GM13976 (cell line): ENCODE measurements at regions not wholly inside any gene's neighbourhood (a gene's known extent, or its start where the extent isn't known, plus 50 kb on each side); places are given as distances from the start of the nearest gene placed in this dataset.

Experiments used
- DNase-seq: peaks from one replicate; pipeline ENCODE4 v3.0.0; 2012; ENCODE audit warnings: low spot score
- in situ Hi-C: fragments of 300-500 bp; cut with MboI; formaldehyde crosslinking; loops from one replicate; pipeline ENCODE4 v1.12.0; 2022; ENCODE audit warnings: low sequenced_read_pairs, mixed read lengths, inconsistent platforms; ENCODE audit not compliant: unreplicated experiment
- TF ChIP-seq, protein P1 (sequence below): IDR thresholded peaks from 2 replicates; pipeline ENCODE4 v1.5.1; 2012; ENCODE audit warnings: borderline replicate concordance, mild to moderate bottlenecking; ENCODE audit not compliant: insufficient read depth; ENCODE audit errors: extremely low read depth, missing control alignments, control extremely low read depth

DNA sequence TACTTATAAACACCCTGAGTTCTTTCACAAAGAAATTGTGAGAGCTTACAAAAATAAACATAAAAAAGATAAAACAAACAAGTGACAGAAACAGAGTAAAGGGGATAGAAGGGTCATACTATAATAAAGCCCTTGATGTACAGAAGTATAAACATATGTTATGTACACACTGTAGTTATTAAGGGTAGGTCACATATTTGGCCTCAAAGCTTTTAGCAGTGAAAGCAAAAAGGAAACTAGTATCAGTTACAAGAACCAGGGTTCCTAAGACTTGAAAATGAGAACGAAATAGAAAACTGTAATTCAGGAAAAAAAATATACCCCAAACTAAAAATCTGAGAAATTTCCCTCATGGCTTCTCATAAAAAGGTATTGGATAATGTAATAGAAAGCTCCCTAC is 380.6 kb downstream of the HDGFL1 start:
- no peak for DNase-seq
- TF ChIP-seq, protein P1, sequence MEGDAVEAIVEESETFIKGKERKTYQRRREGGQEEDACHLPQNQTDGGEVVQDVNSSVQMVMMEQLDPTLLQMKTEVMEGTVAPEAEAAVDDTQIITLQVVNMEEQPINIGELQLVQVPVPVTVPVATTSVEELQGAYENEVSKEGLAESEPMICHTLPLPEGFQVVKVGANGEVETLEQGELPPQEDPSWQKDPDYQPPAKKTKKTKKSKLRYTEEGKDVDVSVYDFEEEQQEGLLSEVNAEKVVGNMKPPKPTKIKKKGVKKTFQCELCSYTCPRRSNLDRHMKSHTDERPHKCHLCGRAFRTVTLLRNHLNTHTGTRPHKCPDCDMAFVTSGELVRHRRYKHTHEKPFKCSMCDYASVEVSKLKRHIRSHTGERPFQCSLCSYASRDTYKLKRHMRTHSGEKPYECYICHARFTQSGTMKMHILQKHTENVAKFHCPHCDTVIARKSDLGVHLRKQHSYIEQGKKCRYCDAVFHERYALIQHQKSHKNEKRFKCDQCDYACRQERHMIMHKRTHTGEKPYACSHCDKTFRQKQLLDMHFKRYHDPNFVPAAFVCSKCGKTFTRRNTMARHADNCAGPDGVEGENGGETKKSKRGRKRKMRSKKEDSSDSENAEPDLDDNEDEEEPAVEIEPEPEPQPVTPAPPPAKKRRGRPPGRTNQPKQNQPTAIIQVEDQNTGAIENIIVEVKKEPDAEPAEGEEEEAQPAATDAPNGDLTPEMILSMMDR: no peak
- in situ Hi-C loops: no loop called here

DNA sequence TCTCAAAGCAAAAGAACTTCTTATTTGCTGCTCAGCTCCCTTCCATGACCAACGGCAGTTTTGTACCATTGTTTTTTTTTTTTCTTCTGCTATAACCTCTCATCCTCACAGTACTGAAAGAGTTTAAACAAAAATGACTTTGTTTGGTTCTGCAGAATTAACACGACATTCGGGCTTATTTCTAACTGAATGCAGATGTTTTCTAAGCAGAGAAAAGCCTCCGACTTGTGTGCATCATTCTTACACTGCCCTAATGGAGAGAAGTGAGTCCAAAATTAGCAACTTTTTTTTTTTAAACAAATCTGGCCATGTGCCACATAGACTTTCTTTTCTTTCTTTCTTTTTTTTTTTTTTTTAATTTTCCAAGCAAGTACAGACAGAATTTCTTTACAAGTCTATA is 382.7 kb downstream of the HDGFL1 start:
- in situ Hi-C loops: no loop called here
- TF ChIP-seq, protein P1: no peak

DNA sequence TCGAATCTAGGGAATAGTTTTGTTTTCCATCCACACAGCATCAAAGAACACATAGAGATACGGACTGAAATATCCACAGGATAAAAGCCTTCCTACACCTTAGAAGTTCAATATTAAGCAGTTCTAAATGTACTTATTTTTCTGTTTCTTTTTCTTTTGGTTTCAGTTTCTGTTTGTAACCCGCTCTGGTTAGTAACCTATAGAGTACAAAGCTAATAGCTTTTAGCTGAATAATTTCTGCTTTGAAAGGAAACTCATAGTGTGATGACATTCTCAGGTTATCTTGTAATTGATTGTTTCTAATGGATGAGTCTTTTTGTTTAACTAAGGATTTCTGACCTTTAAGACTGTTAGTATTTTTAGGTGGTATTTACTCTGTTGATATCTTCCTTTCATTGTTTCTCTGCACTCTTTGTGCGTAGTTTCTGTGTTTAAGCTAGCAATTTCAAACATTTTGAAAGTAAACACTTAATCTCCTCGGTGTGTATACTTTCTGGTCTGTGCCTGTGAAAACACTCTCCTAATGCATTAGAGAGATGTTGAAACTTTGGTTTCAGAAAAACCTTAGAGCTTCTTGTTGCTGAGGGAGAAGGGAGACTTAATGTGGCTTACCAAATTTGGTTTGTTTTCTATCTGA is 385.5 kb downstream of the HDGFL1 start:
- DNase-seq: no peak
- in situ Hi-C loops: no loop called here
- TF ChIP-seq, protein P1: no peak

More for the DNA sequence above, 382.7 kb downstream of the HDGFL1 start:
- DNase-seq: no peak

DNA sequence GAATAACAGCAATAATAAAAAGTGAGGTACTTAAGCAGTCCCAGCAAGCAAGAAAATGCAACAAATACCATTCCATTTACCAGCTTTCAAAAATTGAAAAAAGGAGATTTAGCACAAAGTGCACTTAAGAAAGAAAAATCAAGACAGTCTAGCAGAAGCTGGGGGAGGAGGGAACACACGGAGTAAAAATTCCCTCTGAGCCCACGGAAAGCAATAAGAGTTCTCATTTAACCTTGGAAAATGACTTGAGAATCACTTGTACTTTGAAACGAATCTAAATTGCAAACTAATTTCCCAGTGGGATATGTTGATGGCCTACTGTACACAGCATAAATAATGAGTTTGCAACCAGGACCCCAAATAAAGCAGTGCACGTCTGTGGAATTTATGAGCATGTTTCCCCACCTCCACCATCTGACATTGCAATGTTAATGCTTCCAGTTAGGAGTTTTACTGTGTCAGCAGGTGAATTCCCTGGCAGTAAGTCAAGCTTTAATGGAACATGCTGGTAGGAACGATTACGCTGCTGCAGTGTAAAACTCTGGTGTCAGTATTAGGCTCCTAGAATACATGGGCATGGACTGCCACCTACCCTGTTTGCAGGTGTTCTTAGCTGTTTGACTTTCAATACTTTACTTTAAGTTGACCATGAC is 386.8 kb downstream of the HDGFL1 start:
- TF ChIP-seq, protein P1: no peak
- in situ Hi-C loops: no loop called here
- no peak for DNase-seq

DNA sequence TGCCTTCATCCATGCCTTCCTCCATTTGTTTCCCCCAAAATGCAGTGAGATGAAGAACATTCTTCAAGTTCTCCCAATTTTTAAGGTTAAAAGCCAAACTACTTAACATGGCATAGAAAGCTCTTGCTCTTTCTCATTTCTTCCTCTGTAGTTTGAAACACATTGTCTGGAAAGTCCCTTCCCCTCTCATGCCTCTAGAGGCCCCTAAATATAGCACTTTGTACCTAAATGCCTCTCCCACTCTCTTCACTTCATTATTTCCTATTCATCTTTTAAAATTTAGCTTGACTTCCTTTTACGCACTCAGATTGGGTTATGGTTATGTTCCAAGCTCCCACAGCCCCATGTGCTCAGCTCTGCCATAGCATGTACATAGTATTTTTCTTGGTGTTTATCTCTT is 389.3 kb downstream of the HDGFL1 start:
- TF ChIP-seq, protein P1: no peak
- no peak for DNase-seq
- in situ Hi-C loops: no loop called here

DNA sequence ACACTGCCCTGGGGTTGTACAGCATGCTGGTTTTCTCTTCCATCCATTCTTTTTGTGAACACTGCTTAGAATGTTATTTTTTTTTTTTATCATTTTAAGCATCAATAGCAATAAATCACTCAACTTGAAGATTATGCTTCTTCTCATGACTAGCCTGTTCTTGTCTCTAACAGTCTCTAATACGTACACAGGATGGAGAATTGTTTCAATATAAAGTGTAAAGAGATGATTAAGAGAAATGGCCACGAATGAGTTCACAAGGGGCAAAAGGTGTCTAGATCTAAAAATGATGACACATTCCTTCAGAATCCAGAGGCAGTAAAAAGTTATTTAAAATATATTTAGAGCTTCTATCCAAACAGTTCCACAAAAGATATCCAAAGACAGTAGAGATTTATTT is 390.2 kb downstream of the HDGFL1 start:
- TF ChIP-seq, protein P1: no peak
- in situ Hi-C loops: no loop called here
- no peak for DNase-seq
